ENCODE measurements at regions not wholly inside any gene's neighbourhood (a gene's known extent, or its start where the extent isn't known, plus 50 kb on each side); places are given as distances from the start of the nearest gene placed in this dataset.

DNA sequence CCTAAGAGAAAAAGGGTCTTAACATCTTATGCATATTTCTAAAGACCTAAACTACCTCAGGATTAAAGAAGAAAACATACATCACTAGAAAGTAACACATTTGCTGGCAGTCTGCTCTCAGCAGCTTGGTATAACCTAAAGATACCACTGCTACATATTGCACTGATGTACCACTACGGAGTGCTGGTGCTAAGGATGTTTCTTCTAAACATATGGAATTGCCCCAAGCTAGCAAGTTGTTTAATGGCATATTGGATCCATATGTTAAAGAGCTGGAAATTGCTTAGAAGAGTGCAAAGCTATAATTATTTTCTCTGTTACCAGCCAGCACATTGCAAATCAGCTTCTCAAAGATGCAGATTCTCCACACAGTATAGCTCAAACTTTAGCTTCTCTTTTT lies 436.5 kb upstream of the GALNTL6 start:
- ChIA-PET POLR2A (no interaction called here), CTCF (no interaction called here)
- Histone ChIP-seq H3K9me3 (no peaks in the 10 kb centered on the region), H3K4me3 (ENCODE audit: control insufficient read depth in 1 of 2, extremely low read depth in 1 of 2, low read length in 1 of 2) (no peak overlapping the region), H3K36me3 (ENCODE audit: control insufficient read depth in 2 of 2, extremely low read depth in 1 of 2, insufficient read depth in 1 of 2, low read length in 1 of 2) (no peaks in the 10 kb centered on the region), H3K27ac (ENCODE audit: low read length) (no peak overlapping the region), H3K4me1 (ENCODE audit: control insufficient read depth in 1 of 2, extremely low read depth in 1 of 2, insufficient read depth in 2 of 2, low read length in 2 of 2) (no peaks in the 10 kb centered on the region), H3K27me3 (replicated peaks in 1 of 2; ENCODE audit: control insufficient read depth in 2 of 2, extremely low read depth in 1 of 2, insufficient read depth in 2 of 2, low read length in 1 of 2) (no peaks in the 10 kb centered on the region)
- no peaks in the 10 kb centered on the region for H3K27me3 Mint-ChIP-seq
- DNase-seq: no peak
- no peak for ATAC-seq (replicated peaks in 1 of 4)
- WGBS (ENCODE audit: insufficient coverage): no CpG with 5 or more reads among the region's 1 CpG
- no peaks in the 10 kb centered on the region for H3K4me1 Mint-ChIP-seq
- H3K27ac Mint-ChIP-seq: no peak overlapping the region
- no peaks in the 10 kb centered on the region for H3K36me3 Mint-ChIP-seq
- H3K9me3 Mint-ChIP-seq: peaks cover 0 to 17% (median 5%) of the 10 kb centered on the region in 3 donors
- no peak overlapping the region for H3K4me3 Mint-ChIP-seq

GRCh38 chr4:171353535-171353934 lies 459.7 kb upstream of the GALNTL6 start:
- DNase-seq: no peak
- no peak for ATAC-seq (replicated peaks in 1 of 4)
- Mint-ChIP-seq H3K4me1 (no peaks in the 10 kb centered on the region), H3K27ac (no peak overlapping the region), H3K36me3 (no peaks in the 10 kb centered on the region), H3K9me3 (peaks cover 9 to 23% (median 13%) of the 10 kb centered on the region in 3 donors), H3K4me3 (no peak overlapping the region), H3K27me3 (no peaks in the 10 kb centered on the region)
- Histone ChIP-seq H3K36me3 (ENCODE audit: control insufficient read depth in 2 of 2, extremely low read depth in 1 of 2, insufficient read depth in 1 of 2, low read length in 1 of 2) (no peaks in the 10 kb centered on the region), H3K4me3 (ENCODE audit: control insufficient read depth in 1 of 2, extremely low read depth in 1 of 2, low read length in 1 of 2) (no peak overlapping the region), H3K27ac (ENCODE audit: low read length) (no peak overlapping the region), H3K27me3 (replicated peaks in 1 of 2; ENCODE audit: control insufficient read depth in 2 of 2, extremely low read depth in 1 of 2, insufficient read depth in 2 of 2, low read length in 1 of 2) (no peaks in the 10 kb centered on the region), H3K4me1 (ENCODE audit: control insufficient read depth in 1 of 2, extremely low read depth in 1 of 2, insufficient read depth in 2 of 2, low read length in 2 of 2) (no peaks in the 10 kb centered on the region), H3K9me3 (no peaks in the 10 kb centered on the region)
- POLR2A ChIA-PET: no interaction called here
- CTCF ChIA-PET: no interaction called here

- POLR2A ChIA-PET: no interaction called here
These were observed 465.1 kb upstream of the GALNTL6 start for GRCh38 chr4:171348090-171348489.

DNA sequence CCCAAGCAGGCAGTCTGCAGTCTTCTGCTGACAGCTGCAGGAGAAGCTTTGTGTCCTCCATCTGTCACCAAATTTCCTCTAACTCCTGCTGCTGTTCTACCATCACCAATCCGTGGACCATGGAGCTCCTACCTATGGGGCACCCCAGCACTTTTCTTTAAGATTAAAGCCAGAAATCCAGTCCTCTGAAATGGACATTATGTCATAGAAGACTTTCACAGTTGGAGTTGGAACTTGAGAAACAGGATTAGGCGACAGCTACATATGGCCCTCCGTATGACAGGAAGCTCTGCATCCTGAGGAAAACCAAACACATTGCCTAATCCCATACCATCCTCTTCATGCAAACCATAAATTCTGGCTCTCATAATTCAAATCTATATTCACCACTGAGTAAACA lies 470.6 kb upstream of the GALNTL6 start:
- Histone ChIP-seq H3K36me3 (ENCODE audit: control insufficient read depth in 2 of 2, extremely low read depth in 1 of 2, insufficient read depth in 1 of 2, low read length in 1 of 2) (no peaks in the 10 kb centered on the region), H3K27ac (ENCODE audit: low read length) (no peak overlapping the region), H3K27me3 (replicated peaks in 1 of 2; ENCODE audit: control insufficient read depth in 2 of 2, extremely low read depth in 1 of 2, insufficient read depth in 2 of 2, low read length in 1 of 2) (no peaks in the 10 kb centered on the region), H3K4me1 (ENCODE audit: control insufficient read depth in 1 of 2, extremely low read depth in 1 of 2, insufficient read depth in 2 of 2, low read length in 2 of 2) (no peaks in the 10 kb centered on the region), H3K9me3 (no peaks in the 10 kb centered on the region), H3K4me3 (ENCODE audit: control insufficient read depth in 1 of 2, extremely low read depth in 1 of 2, low read length in 1 of 2) (no peak overlapping the region)
- CTCF ChIA-PET: no interaction called here
- H3K36me3 Mint-ChIP-seq: no peaks in the 10 kb centered on the region
- DNase-seq (no peak), ATAC-seq (replicated peaks in 1 of 4) (no peak)
- H3K4me3 Mint-ChIP-seq: no peak overlapping the region
- H3K27me3 Mint-ChIP-seq: no peaks in the 10 kb centered on the region
- H3K27ac Mint-ChIP-seq: no peak overlapping the region
- peaks cover 0 to 4% (median 2%) of the 10 kb centered on the region in 3 donors for H3K9me3 Mint-ChIP-seq
- WGBS (ENCODE audit: insufficient coverage): 0% methylated on average over 1 of the region's 3 CpGs
- no peaks in the 10 kb centered on the region for H3K4me1 Mint-ChIP-seq
- POLR2A ChIA-PET: no interaction called here

More at GRCh38 chr4:171348090-171348489, 465.1 kb upstream of the GALNTL6 start:
- no peak overlapping the region for H3K27ac Mint-ChIP-seq
- Histone ChIP-seq H3K4me1 (ENCODE audit: control insufficient read depth in 1 of 2, extremely low read depth in 1 of 2, insufficient read depth in 2 of 2, low read length in 2 of 2) (no peaks in the 10 kb centered on the region), H3K36me3 (ENCODE audit: control insufficient read depth in 2 of 2, extremely low read depth in 1 of 2, insufficient read depth in 1 of 2, low read length in 1 of 2) (no peaks in the 10 kb centered on the region), H3K27me3 (replicated peaks in 1 of 2; ENCODE audit: control insufficient read depth in 2 of 2, extremely low read depth in 1 of 2, insufficient read depth in 2 of 2, low read length in 1 of 2) (no peaks in the 10 kb centered on the region), H3K27ac (ENCODE audit: low read length) (no peak overlapping the region), H3K9me3 (no peaks in the 10 kb centered on the region), H3K4me3 (ENCODE audit: control insufficient read depth in 1 of 2, extremely low read depth in 1 of 2, low read length in 1 of 2) (no peak overlapping the region)
- H3K27me3 Mint-ChIP-seq: no peaks in the 10 kb centered on the region
- WGBS (ENCODE audit: insufficient coverage): no CpG with 5 or more reads among the region's 2 CpGs
- no peak for DNase-seq
- no peaks in the 10 kb centered on the region for H3K36me3 Mint-ChIP-seq
- H3K9me3 Mint-ChIP-seq: peaks cover 0 to 10% (median 3%) of the 10 kb centered on the region in 3 donors
- ATAC-seq (replicated peaks in 1 of 4): no peak
- no peak overlapping the region for H3K4me3 Mint-ChIP-seq
- CTCF ChIA-PET: no interaction called here
- no peaks in the 10 kb centered on the region for H3K4me1 Mint-ChIP-seq

DNA sequence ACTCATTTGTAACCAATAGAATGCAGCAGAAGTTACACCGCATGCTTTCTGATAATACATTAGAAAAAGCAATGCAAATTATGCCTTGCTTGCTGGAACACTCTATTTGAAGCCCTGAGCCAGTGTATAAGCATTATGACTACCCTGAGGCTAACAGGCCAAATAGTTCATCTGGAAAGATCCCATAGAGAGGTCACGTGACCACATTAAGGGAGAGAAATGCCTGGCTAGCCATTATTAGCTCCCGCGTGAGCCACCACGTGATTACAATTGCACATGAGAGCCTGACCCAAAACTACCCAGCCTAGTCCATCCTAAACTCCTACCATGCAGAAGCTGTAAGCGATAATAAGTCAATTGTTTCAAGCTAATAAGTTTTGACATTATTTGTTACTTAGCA lies 472.9 kb upstream of the GALNTL6 start:
- Mint-ChIP-seq H3K27me3 (no peaks in the 10 kb centered on the region), H3K4me1 (no peaks in the 10 kb centered on the region), H3K9me3 (peaks cover 6% of the 10 kb centered on the region in 3 donors), H3K27ac (no peak overlapping the region), H3K36me3 (no peaks in the 10 kb centered on the region), H3K4me3 (no peak overlapping the region)
- Histone ChIP-seq H3K36me3 (ENCODE audit: control insufficient read depth in 2 of 2, extremely low read depth in 1 of 2, insufficient read depth in 1 of 2, low read length in 1 of 2) (no peaks in the 10 kb centered on the region), H3K27me3 (replicated peaks in 1 of 2; ENCODE audit: control insufficient read depth in 2 of 2, extremely low read depth in 1 of 2, insufficient read depth in 2 of 2, low read length in 1 of 2) (no peaks in the 10 kb centered on the region), H3K4me1 (ENCODE audit: control insufficient read depth in 1 of 2, extremely low read depth in 1 of 2, insufficient read depth in 2 of 2, low read length in 2 of 2) (no peaks in the 10 kb centered on the region), H3K27ac (ENCODE audit: low read length) (no peak overlapping the region), H3K4me3 (ENCODE audit: control insufficient read depth in 1 of 2, extremely low read depth in 1 of 2, low read length in 1 of 2) (no peak overlapping the region), H3K9me3 (no peaks in the 10 kb centered on the region)
- no peak for DNase-seq
- ChIA-PET POLR2A (no interaction called here), CTCF (interaction anchor here in 1 of 2 donors (0.5 kb wide), 1 partner anchor 223 kb away, joined by 3 read pairs; no protein-coding TSS in a partner anchor)
- 100% methylated on average over 1 of the region's 6 CpGs for WGBS (ENCODE audit: insufficient coverage)
- no peak for ATAC-seq (replicated peaks in 1 of 4)

DNA sequence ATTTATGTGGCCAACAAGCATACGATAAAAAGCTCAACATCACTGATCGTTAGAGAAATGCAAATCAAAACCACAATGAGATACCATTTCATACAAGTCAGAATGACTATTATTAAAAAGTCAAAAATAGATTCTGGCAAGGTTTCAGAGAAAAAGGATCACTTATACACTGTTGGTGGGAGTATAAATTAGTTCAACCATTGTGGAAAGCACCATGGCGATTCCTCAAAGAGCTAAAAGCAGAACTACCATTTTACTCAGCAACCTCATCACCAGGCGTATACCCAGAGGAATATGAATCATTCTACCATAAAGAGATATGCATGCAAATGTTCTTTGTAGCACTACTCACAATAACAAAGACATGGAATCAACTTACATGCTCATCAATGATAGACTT lies 478.7 kb upstream of the GALNTL6 start:
- Mint-ChIP-seq H3K9me3 (peaks cover 12 to 37% (median 16%) of the 10 kb centered on the region in 3 donors), H3K4me3 (no peak overlapping the region), H3K4me1 (no peaks in the 10 kb centered on the region), H3K27ac (no peak overlapping the region), H3K36me3 (no peaks in the 10 kb centered on the region), H3K27me3 (no peaks in the 10 kb centered on the region)
- no peaks in the 10 kb centered on the region for H3K36me3 ChIP-seq (ENCODE audit: control insufficient read depth in 2 of 2, extremely low read depth in 1 of 2, insufficient read depth in 1 of 2, low read length in 1 of 2)
- no peaks in the 10 kb centered on the region for H3K4me1 ChIP-seq (ENCODE audit: control insufficient read depth in 1 of 2, extremely low read depth in 1 of 2, insufficient read depth in 2 of 2, low read length in 2 of 2)
- H3K4me3 ChIP-seq (ENCODE audit: control insufficient read depth in 1 of 2, extremely low read depth in 1 of 2, low read length in 1 of 2): no peak overlapping the region
- H3K9me3 ChIP-seq: no peaks in the 10 kb centered on the region
- ATAC-seq (replicated peaks in 1 of 4): no peak
- ChIA-PET CTCF (no interaction called here), POLR2A (no interaction called here)
- WGBS (ENCODE audit: insufficient coverage): no CpG with 5 or more reads among the region's 4 CpGs
- no peak for DNase-seq
- H3K27me3 ChIP-seq (replicated peaks in 1 of 2; ENCODE audit: control insufficient read depth in 2 of 2, extremely low read depth in 1 of 2, insufficient read depth in 2 of 2, low read length in 1 of 2): no peaks in the 10 kb centered on the region
- H3K27ac ChIP-seq (ENCODE audit: low read length): no peak overlapping the region

DNA sequence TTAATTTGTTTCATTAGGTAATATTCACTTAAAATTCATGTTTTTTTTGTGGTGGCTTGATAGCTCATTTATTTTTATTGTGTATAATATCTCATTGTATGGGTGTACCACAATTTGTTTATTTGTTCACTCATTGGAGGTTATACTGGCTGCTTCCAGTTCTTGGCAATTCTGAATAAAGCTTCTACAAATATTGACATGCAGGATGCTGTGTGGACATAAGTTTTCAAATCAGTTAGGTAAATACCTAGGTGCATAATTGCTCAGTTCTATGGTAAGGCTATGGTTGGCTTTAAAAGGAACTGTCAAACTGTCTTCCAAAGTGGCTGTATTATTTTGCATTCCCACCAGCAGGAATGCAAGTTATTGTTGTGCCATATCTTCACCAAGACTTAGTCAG lies 504.5 kb upstream of the GALNTL6 start:
- Mint-ChIP-seq H3K4me3 (no peak overlapping the region), H3K36me3 (no peaks in the 10 kb centered on the region), H3K9me3 (peaks cover 12 to 14% (median 13%) of the 10 kb centered on the region in 3 donors), H3K27me3 (no peaks in the 10 kb centered on the region), H3K4me1 (no peaks in the 10 kb centered on the region), H3K27ac (no peak overlapping the region)
- POLR2A ChIA-PET: no interaction called here
- CTCF ChIA-PET: no interaction called here
- H3K4me1 ChIP-seq (ENCODE audit: control insufficient read depth in 1 of 2, extremely low read depth in 1 of 2, insufficient read depth in 2 of 2, low read length in 2 of 2): no peaks in the 10 kb centered on the region
- no peaks in the 10 kb centered on the region for H3K9me3 ChIP-seq
- no peak for DNase-seq
- H3K27ac ChIP-seq (ENCODE audit: low read length): no peak overlapping the region
- no peak for ATAC-seq (replicated peaks in 1 of 4)
- no peaks in the 10 kb centered on the region for H3K36me3 ChIP-seq (ENCODE audit: control insufficient read depth in 2 of 2, extremely low read depth in 1 of 2, insufficient read depth in 1 of 2, low read length in 1 of 2)
- H3K27me3 ChIP-seq (replicated peaks in 1 of 2; ENCODE audit: control insufficient read depth in 2 of 2, extremely low read depth in 1 of 2, insufficient read depth in 2 of 2, low read length in 1 of 2): no peaks in the 10 kb centered on the region
- no peak overlapping the region for H3K4me3 ChIP-seq (ENCODE audit: control insufficient read depth in 1 of 2, extremely low read depth in 1 of 2, low read length in 1 of 2)

Data from T-cell (primary cell).